ENCODE measurements at regions not wholly inside any gene's neighbourhood (a gene's known extent, or its start where the extent isn't known, plus 50 kb on each side); places are given as distances from the start of the nearest gene placed in this dataset.

GRCh38 chr13:50686551-50686950 lies 156.9 kb downstream of the DLEU7 start:
- no peaks in the 10 kb centered on the region for H3K79me1 ChIP-seq (ENCODE audit: low read depth in 1 of 2, low read length in 2 of 2)
- H3K4me1 ChIP-seq (ENCODE audit: control insufficient read depth, insufficient read depth, low read length) = no peaks in the 10 kb centered on the region
- H4K20me1 ChIP-seq (ENCODE audit: insufficient read depth, low read length) = no peaks in the 10 kb centered on the region
- H4K8ac ChIP-seq (ENCODE audit: low read depth in 2 of 2, low read length in 2 of 2) = no peak overlapping the region
- H3K9me1 ChIP-seq (ENCODE audit: insufficient read depth, low read length) = no peaks in the 10 kb centered on the region
- H2BK120ac ChIP-seq (ENCODE audit: low read depth, low read length) = no peak overlapping the region
- H2AK9ac ChIP-seq (replicated peaks; ENCODE audit: low read depth, low read length, poor library complexity) = no peak overlapping the region
- 100% methylated on average over 1 of the region's 3 CpGs; no CpG with 5 or more reads in 1 of the 2 experiments for WGBS, 2 experiments (ENCODE audit: extremely low coverage in 2 of 2, insufficient read length in 1 of 2)
- H3K4ac ChIP-seq (ENCODE audit: low read depth, low read length) = no peak overlapping the region
- CTCF ChIA-PET = interaction anchor here (0.6 to 0.7 kb wide), 2 partner anchors 10 to 525 kb away, joined by 3 read pairs; no protein-coding TSS in a partner anchor
- no peak overlapping the region for H4K5ac ChIP-seq (ENCODE audit: low read depth, low read length)
- no peaks in the 10 kb centered on the region for H3K36me3 ChIP-seq (ENCODE audit: control insufficient read depth, insufficient read depth, low read length)
- no peak overlapping the region for H3K14ac ChIP-seq (replicated peaks; ENCODE audit: low read depth, low read length)
- no peak overlapping the region for H2AFZ ChIP-seq (replicated peaks; ENCODE audit: low read length, poor library complexity)
- H3K4me3 ChIP-seq (ENCODE audit: insufficient read depth, low read depth, low read length) = no peak overlapping the region
- DNase-seq (no peak), ATAC-seq (ENCODE audit: low read depth) (no peak)
- H4K91ac ChIP-seq (ENCODE audit: insufficient read depth, low read depth, low read length) = no peak overlapping the region
- dilution Hi-C loops (cut with HindIII; ENCODE audit: low sequenced_read_pairs, unreplicated experiment) = no loop called here
- no peak overlapping the region for H2BK5ac ChIP-seq (ENCODE audit: low read depth, low read length, poor library complexity, severe bottlenecking)
- H2BK15ac ChIP-seq (ENCODE audit: low read depth, low read length) = no peak overlapping the region
- no peak overlapping the region for H3K23ac ChIP-seq (ENCODE audit: low read depth, low read length)
- no peak overlapping the region for H3K9ac ChIP-seq (ENCODE audit: low read depth, low read length)
- POLR2A ChIA-PET (ENCODE audit: unreplicated experiment) = no interaction called here
- H3K27me3 ChIP-seq (ENCODE audit: control insufficient read depth, insufficient read depth, low read length) = peaks cover 21% of the 10 kb centered on the region
- no peak for TF ChIP-seq CEBPB (IDR thresholded peaks at IDR 0.05; ENCODE audit: low read depth, low read length)
- no peak for TF ChIP-seq RFX5 (IDR thresholded peaks at IDR 0.05; ENCODE audit: low read depth, low read length)
- no peak for TF ChIP-seq MXI1 (IDR thresholded peaks at IDR 0.05; ENCODE audit: borderline replicate concordance, low read depth, low read length)
- no peak for TF ChIP-seq MAFK (IDR thresholded peaks at IDR 0.05; ENCODE audit: low read depth, low read length)
- TF ChIP-seq, protein P1, sequence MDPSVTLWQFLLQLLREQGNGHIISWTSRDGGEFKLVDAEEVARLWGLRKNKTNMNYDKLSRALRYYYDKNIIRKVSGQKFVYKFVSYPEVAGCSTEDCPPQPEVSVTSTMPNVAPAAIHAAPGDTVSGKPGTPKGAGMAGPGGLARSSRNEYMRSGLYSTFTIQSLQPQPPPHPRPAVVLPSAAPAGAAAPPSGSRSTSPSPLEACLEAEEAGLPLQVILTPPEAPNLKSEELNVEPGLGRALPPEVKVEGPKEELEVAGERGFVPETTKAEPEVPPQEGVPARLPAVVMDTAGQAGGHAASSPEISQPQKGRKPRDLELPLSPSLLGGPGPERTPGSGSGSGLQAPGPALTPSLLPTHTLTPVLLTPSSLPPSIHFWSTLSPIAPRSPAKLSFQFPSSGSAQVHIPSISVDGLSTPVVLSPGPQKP (IDR thresholded peaks at IDR 0.05; ENCODE audit: borderline replicate concordance, low read depth, low read length) = no peak
- TF ChIP-seq RCOR1 (IDR thresholded peaks at IDR 0.05; ENCODE audit: insufficient replicate concordance, low read length) = no peak
- no peak for TF ChIP-seq NFE2L2 (IDR thresholded peaks at IDR 0.05; ENCODE audit: low read depth, low read length)
- no peak for TF ChIP-seq MAZ (IDR thresholded peaks at IDR 0.05; ENCODE audit: borderline replicate concordance, low read depth, low read length)
- TF ChIP-seq RAD21 (IDR thresholded peaks at IDR 0.05; ENCODE audit: low read length) = no peak
- TF ChIP-seq, protein P2, sequence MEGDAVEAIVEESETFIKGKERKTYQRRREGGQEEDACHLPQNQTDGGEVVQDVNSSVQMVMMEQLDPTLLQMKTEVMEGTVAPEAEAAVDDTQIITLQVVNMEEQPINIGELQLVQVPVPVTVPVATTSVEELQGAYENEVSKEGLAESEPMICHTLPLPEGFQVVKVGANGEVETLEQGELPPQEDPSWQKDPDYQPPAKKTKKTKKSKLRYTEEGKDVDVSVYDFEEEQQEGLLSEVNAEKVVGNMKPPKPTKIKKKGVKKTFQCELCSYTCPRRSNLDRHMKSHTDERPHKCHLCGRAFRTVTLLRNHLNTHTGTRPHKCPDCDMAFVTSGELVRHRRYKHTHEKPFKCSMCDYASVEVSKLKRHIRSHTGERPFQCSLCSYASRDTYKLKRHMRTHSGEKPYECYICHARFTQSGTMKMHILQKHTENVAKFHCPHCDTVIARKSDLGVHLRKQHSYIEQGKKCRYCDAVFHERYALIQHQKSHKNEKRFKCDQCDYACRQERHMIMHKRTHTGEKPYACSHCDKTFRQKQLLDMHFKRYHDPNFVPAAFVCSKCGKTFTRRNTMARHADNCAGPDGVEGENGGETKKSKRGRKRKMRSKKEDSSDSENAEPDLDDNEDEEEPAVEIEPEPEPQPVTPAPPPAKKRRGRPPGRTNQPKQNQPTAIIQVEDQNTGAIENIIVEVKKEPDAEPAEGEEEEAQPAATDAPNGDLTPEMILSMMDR (conservative IDR thresholded peaks at IDR 0.05; ENCODE audit: low read depth, low read length) = no peak
- TF ChIP-seq POLR2A (IDR thresholded peaks at IDR 0.05; ENCODE audit: low read depth, low read length) = no peak
- no peak for TF ChIP-seq SMC3 (IDR thresholded peaks at IDR 0.05; ENCODE audit: low read depth, low read length)
- no peak for TF ChIP-seq BHLHE40 (IDR thresholded peaks at IDR 0.05; ENCODE audit: low read depth, low read length)
- no TSS peak for BruUV-seq (replicated peaks)
- intact Hi-C loops (cut with micrococcal nuclease) = no loop called here
- in situ Hi-C loops (cut with MboI; ENCODE audit: low sequenced_read_pairs) = no loop called here
- no peak overlapping the region for H3K4me2 ChIP-seq (ENCODE audit: low read depth, low read length)
- H3K56ac ChIP-seq (ENCODE audit: extremely low read depth, insufficient read depth, low read length) = no peak overlapping the region
- H2AK5ac ChIP-seq (ENCODE audit: low read depth, low read length) = no peak overlapping the region
- no peak overlapping the region for H2BK20ac ChIP-seq (ENCODE audit: low read depth, low read length)
- no peaks in the 10 kb centered on the region for H3K9me3 ChIP-seq (ENCODE audit: control insufficient read depth, insufficient read depth, low read length)
- no peak overlapping the region for H3K18ac ChIP-seq (ENCODE audit: low read depth, low read length)
- no peak overlapping the region for H3K27ac ChIP-seq (ENCODE audit: insufficient read depth, low read length)
